Calu3 (cell line): ENCODE measurements at regions not wholly inside any gene's neighbourhood (a gene's known extent, or its start where the extent isn't known, plus 50 kb on each side); places are given as distances from the start of the nearest gene placed in this dataset.

Experiments
- BruUV-seq: library from RNA; stranded (reverse); fragments of 400-500 nt; replicated peaks from 2 replicates; lab custom pipeline; 2021; lab: Mats Ljungman, UMichigan
- CTCF ChIA-PET: fragments of 300-600 bp; sonication (Branson Sonifier 250); formaldehyde crosslinking; loops from one replicate; lab custom pipeline; 2022; ENCODE audit warnings: antibody characterized with exemption; lab: Charles Lee
- DNase-seq: peaks from one replicate; pipeline ENCODE4 v3.0.0; 2022
- H3K27ac Mint-ChIP-seq: one replicate; pipeline ENCODE4 v1.8.0; 2022; ENCODE audit warnings: mixed read lengths; ENCODE audit not compliant: unreplicated experiment
- H3K27me3 Mint-ChIP-seq: one replicate; pipeline ENCODE4 v1.8.0; 2022; ENCODE audit warnings: mixed read lengths; ENCODE audit not compliant: unreplicated experiment
- H3K36me3 Mint-ChIP-seq: one replicate; pipeline ENCODE4 v1.8.0; 2022; ENCODE audit warnings: mild to moderate bottlenecking, moderate library complexity, mixed read lengths; ENCODE audit not compliant: insufficient read depth, unreplicated experiment
- H3K4me1 Mint-ChIP-seq: one replicate; pipeline ENCODE4 v1.8.0; 2022; ENCODE audit warnings: mild to moderate bottlenecking, low read depth, mixed read lengths; ENCODE audit not compliant: unreplicated experiment
- H3K4me3 Mint-ChIP-seq: one replicate; pipeline ENCODE4 v1.8.0; 2022; ENCODE audit warnings: mild to moderate bottlenecking, low read depth, moderate library complexity, mixed read lengths; ENCODE audit not compliant: unreplicated experiment
- H3K9me3 Mint-ChIP-seq: one replicate; pipeline ENCODE4 v1.8.0; 2022; ENCODE audit warnings: low read depth, mixed read lengths; ENCODE audit not compliant: unreplicated experiment
- CTCF ChIP-seq: fragments of 200-600 bp; IDR thresholded peaks from one replicate; pipeline ENCODE4 v1.8.0; 2022; ENCODE audit warnings: antibody characterized with exemption; ENCODE audit not compliant: unreplicated experiment
- intact Hi-C: fragments of 100-400 bp; cut with micrococcal nuclease; formaldehyde crosslinking; loops from one replicate; pipeline ENCODE4 v1.10.0; 2022; ENCODE audit not compliant: unreplicated experiment

DNA sequence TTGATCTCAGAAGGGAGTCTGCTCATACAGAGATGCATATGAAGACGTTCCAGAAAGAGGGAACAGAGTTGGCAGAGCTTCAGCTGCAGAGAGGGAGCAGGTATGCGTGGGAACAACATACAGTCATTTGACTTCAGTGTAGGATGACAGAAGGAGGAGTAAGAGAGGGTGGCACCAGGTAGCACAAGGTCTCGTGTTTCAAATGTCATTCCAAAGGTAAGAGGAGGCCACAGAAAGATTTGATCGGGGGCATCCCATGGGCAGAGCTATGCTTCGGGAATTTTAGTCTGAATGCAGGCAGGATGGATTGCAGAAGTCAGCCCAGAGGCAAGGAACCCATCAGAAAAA, 367.1 kb downstream of the CDK5RAP2 start:
- no peaks in the 10 kb centered on the region for H3K9me3 Mint-ChIP-seq
- H3K27me3 Mint-ChIP-seq: peaks cover 45% of the 10 kb centered on the region
- CTCF ChIA-PET: no interaction called here
- DNase-seq: no peak
- no peak overlapping the region for H3K4me3 Mint-ChIP-seq
- no peaks in the 10 kb centered on the region for H3K36me3 Mint-ChIP-seq
- no peak for TF ChIP-seq CTCF
- H3K4me1 Mint-ChIP-seq: no peaks in the 10 kb centered on the region
- BruUV-seq: no TSS peak
- intact Hi-C loops: no loop called here
- H3K27ac Mint-ChIP-seq: no peak overlapping the region

- no peaks in the 10 kb centered on the region for H3K9me3 Mint-ChIP-seq
- intact Hi-C loops: no loop called here
- H3K27me3 Mint-ChIP-seq: peaks cover 50% of the 10 kb centered on the region
- H3K36me3 Mint-ChIP-seq: no peaks in the 10 kb centered on the region
- DNase-seq: no peak
- CTCF ChIA-PET: no interaction called here
- no peak for TF ChIP-seq CTCF
- H3K4me1 Mint-ChIP-seq: no peaks in the 10 kb centered on the region
- no peak overlapping the region for H3K27ac Mint-ChIP-seq
- H3K4me3 Mint-ChIP-seq: no peak overlapping the region
- BruUV-seq: no TSS peak
Measured at GRCh38 chr9:120212153-120212852, 367.7 kb downstream of the CDK5RAP2 start.

GRCh38 chr9:120210274-120210673, 369.7 kb downstream of the CDK5RAP2 start:
- DNase-seq: no peak
- Mint-ChIP-seq H3K4me1 (no peaks in the 10 kb centered on the region), H3K27ac (no peak overlapping the region), H3K9me3 (no peaks in the 10 kb centered on the region), H3K36me3 (no peaks in the 10 kb centered on the region), H3K4me3 (no peak overlapping the region), H3K27me3 (peaks cover 57% of the 10 kb centered on the region)
- no TSS peak for BruUV-seq
- no peak for TF ChIP-seq CTCF
- intact Hi-C loops: no loop called here
- CTCF ChIA-PET: no interaction called here

DNA sequence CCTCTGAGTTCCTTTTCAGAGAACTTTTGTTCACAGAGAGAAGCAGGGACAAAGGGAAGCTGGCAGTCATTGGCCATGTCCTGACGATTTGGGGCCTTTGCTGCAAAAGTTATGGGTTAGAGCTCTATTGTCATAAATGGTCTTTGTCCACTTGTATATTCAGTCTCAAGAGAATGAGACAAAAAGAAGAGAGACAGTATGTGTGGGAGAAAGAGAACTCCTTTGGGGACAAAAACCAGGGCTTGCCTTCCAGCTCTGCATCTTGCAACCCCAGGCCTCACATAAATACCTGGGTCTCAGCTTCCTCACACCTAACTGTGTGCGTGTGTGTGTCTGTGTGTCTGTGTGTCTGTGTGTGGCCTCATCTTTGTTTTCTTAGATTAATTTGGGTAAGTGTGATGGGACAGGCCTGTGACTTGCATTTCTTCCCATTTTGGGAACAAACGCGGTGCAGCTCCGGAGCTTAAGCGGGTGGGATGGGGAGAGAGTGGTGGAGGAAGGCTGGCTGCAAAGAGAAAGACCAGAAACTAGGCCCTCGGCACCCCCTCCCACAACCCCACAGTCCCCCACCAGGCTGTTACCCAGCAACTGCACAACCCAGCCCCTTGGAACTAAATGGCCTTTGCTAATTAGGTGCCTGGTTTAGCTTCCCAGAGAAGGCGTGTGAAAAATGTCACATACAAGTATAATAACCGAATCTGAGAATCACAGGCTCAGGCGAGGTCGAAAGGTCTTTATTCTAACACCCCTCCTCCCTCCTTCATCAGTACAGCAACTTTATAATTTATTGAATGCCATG, 376.9 kb downstream of the CDK5RAP2 start:
- Mint-ChIP-seq H3K36me3 (no peaks in the 10 kb centered on the region), H3K4me3 (no peak overlapping the region), H3K4me1 (no peaks in the 10 kb centered on the region), H3K9me3 (no peaks in the 10 kb centered on the region), H3K27ac (no peak overlapping the region), H3K27me3 (peaks cover 22% of the 10 kb centered on the region)
- DNase-seq: no peak
- intact Hi-C loops: no loop called here
- TF ChIP-seq CTCF: no peak
- CTCF ChIA-PET: interaction anchor here (0.8 kb wide), 1 partner anchor 29 kb away, joined by 3 read pairs; no protein-coding TSS in a partner anchor
- BruUV-seq: no TSS peak
